Ovary (tissue), 7 donors: ENCODE measurements at regions not wholly inside any gene's neighbourhood (a gene's known extent, or its start where the extent isn't known, plus 50 kb on each side); places are given as distances from the start of the nearest gene placed in this dataset.

Source experiments
- DNase-seq, 5 donors: peaks; one replicate each; pipeline ENCODE4 v3.0.0-alpha.2; 2019 to 2020
- H3K27ac ChIP-seq, 2 donors: fragments of 200-600 bp; one replicate each; pipeline versions ENCODE4 v1.5.1 to v1.8.0; 2019 to 2022
- H3K27me3 ChIP-seq: fragments of 200-600 bp; one replicate; pipeline ENCODE4 v1.8.0; 2022
- H3K36me3 ChIP-seq: fragments of 200-600 bp; sonication (generic); one replicate; pipeline ENCODE4 v1.5.1; 2019
- H3K4me1 ChIP-seq: one replicate; pipeline ENCODE4 v1.8.1; 2013; ENCODE audit warnings: mild to moderate bottlenecking, moderate library complexity; ENCODE audit not compliant: insufficient read depth
- H3K4me3 ChIP-seq: fragments of 200-600 bp; sonication (generic); one replicate; pipeline ENCODE4 v1.5.1; 2017
- H3K9me3 ChIP-seq, 2 donors: fragments of 200-600 bp in 1 of 2; sonication (generic) in 1 of 2; one replicate each; pipeline versions ENCODE4 v1.5.1 to v1.8.1; 2013 to 2019; ENCODE audit warnings: mild to moderate bottlenecking in 1 of 2, moderate library complexity in 1 of 2
- EP300 ChIP-seq: sonication (generic); formaldehyde crosslinking; IDR thresholded peaks from one replicate; pipeline ENCODE4 v1.6.1; 2017; ENCODE audit warnings: antibody characterized with exemption
- POLR2A ChIP-seq: fragments of 450-650 bp; IDR thresholded peaks from one replicate; pipeline ENCODE4 v1.6.1; 2017; ENCODE audit warnings: antibody characterized with exemption, mild to moderate bottlenecking, moderate library complexity
- WGBS, 3 donors: extraction: QIAGEN DNeasy Blood & Tissue Kit in 1 of 3; methylation state at CpG; one replicate each; pipeline versions ENCODE4 v1.1.5 to v1.1.7; 2013 to 2017; 5-methylcytosine and 5-hydroxymethylcytosine counted together
- intact Hi-C, 4 donors: fragments of 100-400 bp; cut with DNase I; formaldehyde crosslinking; loops; one replicate each; pipeline versions ENCODE4 v1.11.0 to v1.15.1; 2022 to 2023
- TF ChIP-seq, protein P1 (sequence below), 3 donors: fragments of 450-650 bp in 2 of 3; fragments of 200-600 bp in 1 of 3; IDR thresholded peaks; one replicate each; pipeline versions ENCODE4 v1.5.1 to v1.8.0; 2016 to 2022; ENCODE audit warnings: antibody characterized with exemption in 3 of 3, mild to moderate bottlenecking in 1 of 3
- donor health status: DM: no; HTN: no; CAD: no; lungs with moderate emphysema.
- donor health status: DM: no; HTN: no; CAD: no.
- donor health status: Bipolar disorder and iron deficiency.
- donor health status: DM: no; HTN: no; CAD: no.
- donor health status: DM: yes; HTN: yes; CAD: no.

DNA sequence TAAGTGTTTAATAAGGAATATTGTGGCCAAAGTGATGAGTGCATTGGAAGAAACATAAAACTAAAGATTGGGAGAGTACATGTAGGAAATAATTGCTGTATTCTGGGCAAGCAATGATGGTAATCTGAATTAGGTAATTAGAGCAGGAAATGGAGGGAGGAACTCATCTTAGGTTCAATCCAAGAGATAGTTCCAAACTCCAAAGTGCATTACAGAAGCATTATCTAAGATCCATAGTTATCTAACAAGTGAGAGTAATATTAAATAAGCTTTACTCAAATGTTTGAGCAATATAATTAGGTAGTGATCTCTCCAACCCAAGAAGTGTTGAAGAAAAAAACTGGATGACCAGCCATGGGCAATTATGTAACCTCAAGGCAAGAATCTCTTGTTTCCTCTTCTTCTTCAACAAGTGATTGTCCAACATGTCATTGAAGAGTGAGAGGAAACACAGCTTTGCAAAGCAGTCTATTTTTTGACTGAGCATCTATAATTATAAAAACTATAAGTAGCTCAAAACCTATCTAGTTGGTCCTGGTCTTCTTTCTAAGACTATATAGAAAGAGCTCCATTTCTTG, 181.2 kb upstream of the TNFAIP3 start:
- no peaks in the 10 kb centered on the region for H3K36me3 ChIP-seq
- no peak for DNase-seq
- intact Hi-C loops: no loop called here
- TF ChIP-seq POLR2A (no peak), EP300 (no peak)
- TF ChIP-seq, protein P1, sequence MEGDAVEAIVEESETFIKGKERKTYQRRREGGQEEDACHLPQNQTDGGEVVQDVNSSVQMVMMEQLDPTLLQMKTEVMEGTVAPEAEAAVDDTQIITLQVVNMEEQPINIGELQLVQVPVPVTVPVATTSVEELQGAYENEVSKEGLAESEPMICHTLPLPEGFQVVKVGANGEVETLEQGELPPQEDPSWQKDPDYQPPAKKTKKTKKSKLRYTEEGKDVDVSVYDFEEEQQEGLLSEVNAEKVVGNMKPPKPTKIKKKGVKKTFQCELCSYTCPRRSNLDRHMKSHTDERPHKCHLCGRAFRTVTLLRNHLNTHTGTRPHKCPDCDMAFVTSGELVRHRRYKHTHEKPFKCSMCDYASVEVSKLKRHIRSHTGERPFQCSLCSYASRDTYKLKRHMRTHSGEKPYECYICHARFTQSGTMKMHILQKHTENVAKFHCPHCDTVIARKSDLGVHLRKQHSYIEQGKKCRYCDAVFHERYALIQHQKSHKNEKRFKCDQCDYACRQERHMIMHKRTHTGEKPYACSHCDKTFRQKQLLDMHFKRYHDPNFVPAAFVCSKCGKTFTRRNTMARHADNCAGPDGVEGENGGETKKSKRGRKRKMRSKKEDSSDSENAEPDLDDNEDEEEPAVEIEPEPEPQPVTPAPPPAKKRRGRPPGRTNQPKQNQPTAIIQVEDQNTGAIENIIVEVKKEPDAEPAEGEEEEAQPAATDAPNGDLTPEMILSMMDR (IDR thresholded peaks at IDR 0.05): no peak
- H3K4me1 ChIP-seq: peaks cover 3% of the 10 kb centered on the region
- no peak overlapping the region for H3K27ac ChIP-seq
- no peaks in the 10 kb centered on the region for H3K9me3 ChIP-seq
- H3K4me3 ChIP-seq: no peak overlapping the region
- H3K27me3 ChIP-seq: no peaks in the 10 kb centered on the region

DNA sequence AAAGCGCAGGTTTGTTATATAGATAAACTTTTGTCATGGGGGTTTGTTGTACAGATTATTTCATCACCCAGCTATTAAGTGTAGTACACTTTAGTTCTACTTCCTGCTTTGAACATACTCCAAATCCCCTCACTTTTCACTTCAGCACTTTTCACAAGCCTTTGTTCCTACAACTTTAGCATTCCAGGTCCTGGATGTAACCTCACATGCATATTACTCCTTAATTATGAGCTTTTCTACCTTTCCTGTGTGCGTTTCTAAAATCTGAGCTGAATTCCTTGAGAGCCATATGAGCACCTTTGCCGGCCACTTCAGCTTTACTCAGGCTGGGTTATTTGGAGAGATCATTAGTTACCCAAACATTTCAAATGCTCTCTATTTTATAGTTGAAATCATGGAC, 179.2 kb upstream of the TNFAIP3 start:
- intact Hi-C loops: no loop called here
- 94 to 98% (median 95%) methylated on average over 3 of the region's 3 CpGs for WGBS, 3 donors
- Histone ChIP-seq H3K27me3 (no peaks in the 10 kb centered on the region), H3K9me3 (no peaks in the 10 kb centered on the region), H3K4me1 (peaks cover 3% of the 10 kb centered on the region), H3K27ac (no peak overlapping the region), H3K36me3 (no peaks in the 10 kb centered on the region), H3K4me3 (no peak overlapping the region)
- DNase-seq: no peak
- TF ChIP-seq, protein P1 (IDR thresholded peaks at IDR 0.05): no peak
- TF ChIP-seq POLR2A (no peak), EP300 (no peak)

GRCh38 chr6:137688230-137688971, 178.7 kb upstream of the TNFAIP3 start:
- Histone ChIP-seq H3K4me3 (no peak overlapping the region), H3K9me3 (no peaks in the 10 kb centered on the region), H3K27ac (no peak overlapping the region), H3K27me3 (no peaks in the 10 kb centered on the region), H3K4me1 (peaks cover 3% of the 10 kb centered on the region), H3K36me3 (no peaks in the 10 kb centered on the region)
- intact Hi-C loops: no loop called here
- no peak for DNase-seq
- TF ChIP-seq, protein P1 (IDR thresholded peaks at IDR 0.05): no peak
- TF ChIP-seq EP300 (no peak), POLR2A (no peak)

GRCh38 chr6:137689377-137689776, 177.7 kb upstream of the TNFAIP3 start:
- no peaks in the 10 kb centered on the region for H3K9me3 ChIP-seq
- H3K27me3 ChIP-seq: no peaks in the 10 kb centered on the region
- no peaks in the 10 kb centered on the region for H3K36me3 ChIP-seq
- H3K27ac ChIP-seq: no peak overlapping the region
- peaks cover 5% of the 10 kb centered on the region for H3K4me1 ChIP-seq
- peak in 2 of 5 donors; percentile 35 to 60 for DNase-seq
- no peak overlapping the region for H3K4me3 ChIP-seq
- WGBS, 3 donors: 11 to 22% (median 17%) methylated on average over 4 of the region's 4 CpGs
- intact Hi-C loops: no loop called here
- TF ChIP-seq EP300 (no peak), POLR2A (no peak)
- TF ChIP-seq, protein P1 (IDR thresholded peaks at IDR 0.05): no peak
